ENCODE measurements at regions not wholly inside any gene's neighbourhood (a gene's known extent, or its start where the extent isn't known, plus 50 kb on each side); places are given as distances from the start of the nearest gene placed in this dataset.
A peak's percentile ranks its signal among the peaks of the same experiment; 100 is the strongest.

GRCh38 chr11:116691771-116692177 is 81.0 kb downstream of the BUD13 start:
- no peaks in the 10 kb centered on the region for H3K9me3 ChIP-seq

DNA sequence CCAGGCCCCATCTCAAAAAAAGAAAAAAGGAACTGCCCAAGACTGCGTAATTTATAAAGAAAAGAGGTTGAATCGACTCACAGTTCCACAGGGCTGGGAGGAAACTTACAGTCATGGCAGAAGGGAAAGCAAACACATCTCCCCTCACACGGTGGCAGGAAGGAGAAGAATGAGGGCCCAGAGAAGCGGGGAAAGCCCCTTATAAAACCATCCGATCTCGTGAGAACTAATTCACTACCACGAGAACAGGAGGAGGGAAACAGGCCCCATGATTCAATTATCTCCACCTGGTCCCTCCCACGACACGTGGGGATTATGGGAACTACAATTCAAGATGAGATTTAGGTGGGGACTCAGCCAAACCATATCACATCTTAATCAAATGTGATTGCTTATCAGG is 82.2 kb downstream of the BUD13 start:
- no peaks in the 10 kb centered on the region for H3K4me1 ChIP-seq
- no peak overlapping the region for H3K27ac ChIP-seq
- H3K27me3 ChIP-seq = no peaks in the 10 kb centered on the region
- no peaks in the 10 kb centered on the region for H3K9me3 ChIP-seq
- no peak overlapping the region for H3K4me3 ChIP-seq
- TF ChIP-seq POLR2A (IDR thresholded peaks at IDR 0.05) (no peak), CTCF (IDR thresholded peaks at IDR 0.05) (no peak)
- no peak for DNase-seq
- no peaks in the 10 kb centered on the region for H3K36me3 ChIP-seq

More at GRCh38 chr11:116691771-116692177, 81.0 kb downstream of the BUD13 start:
- peak; percentile 30 to 70 (median 63) for DNase-seq
- peak; percentile 50 to 83 (median 80) for TF ChIP-seq CTCF (IDR thresholded peaks at IDR 0.05)
- no peak for TF ChIP-seq POLR2A (IDR thresholded peaks at IDR 0.05)
- Histone ChIP-seq H3K27me3 (no peaks in the 10 kb centered on the region), H3K36me3 (no peaks in the 10 kb centered on the region), H3K4me3 (no peak overlapping the region), H3K4me1 (no peaks in the 10 kb centered on the region), H3K27ac (no peak overlapping the region)

- TF ChIP-seq CTCF (IDR thresholded peaks at IDR 0.05) (no peak), POLR2A (IDR thresholded peaks at IDR 0.05) (no peak)
- no peaks in the 10 kb centered on the region for H3K27me3 ChIP-seq
- DNase-seq = peak in 1 of 3 donors; percentile 28
Measured at GRCh38 chr11:116689413-116690127, 83.2 kb downstream of the BUD13 start.

DNA sequence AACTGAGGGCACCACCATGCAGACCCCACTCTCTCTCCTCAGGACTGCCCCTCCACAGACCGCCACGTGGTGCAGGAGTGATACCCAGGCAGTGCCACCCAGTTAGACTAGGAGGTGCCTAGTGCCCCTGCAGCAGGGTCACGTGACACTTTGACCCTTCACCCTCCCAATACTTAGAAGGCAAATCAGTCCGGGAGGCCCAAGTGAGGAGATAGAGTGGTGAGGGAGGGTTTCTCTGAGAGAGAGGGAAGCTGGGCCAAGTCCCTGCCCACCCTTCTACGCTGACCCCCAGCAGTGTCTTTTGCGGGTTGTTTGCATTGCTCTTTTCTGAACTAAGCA is 84.6 kb downstream of the BUD13 start:
- Histone ChIP-seq H3K36me3 (no peaks in the 10 kb centered on the region), H3K27ac (no peak overlapping the region), H3K9me3 (no peaks in the 10 kb centered on the region), H3K4me3 (no peak overlapping the region), H3K27me3 (no peaks in the 10 kb centered on the region), H3K4me1 (no peaks in the 10 kb centered on the region)
- no peak for DNase-seq
- TF ChIP-seq POLR2A (IDR thresholded peaks at IDR 0.05) = no peak
- TF ChIP-seq CTCF (IDR thresholded peaks at IDR 0.05) = no peak

More at GRCh38 chr11:116689413-116690127, 83.2 kb downstream of the BUD13 start:
- H3K4me3 ChIP-seq = no peak overlapping the region
- H3K36me3 ChIP-seq = no peaks in the 10 kb centered on the region
- H3K4me1 ChIP-seq = no peaks in the 10 kb centered on the region
- H3K9me3 ChIP-seq = no peaks in the 10 kb centered on the region
- no peak overlapping the region for H3K27ac ChIP-seq

- Histone ChIP-seq H3K27me3 (no peaks in the 10 kb centered on the region), H3K9me3 (no peaks in the 10 kb centered on the region), H3K36me3 (no peaks in the 10 kb centered on the region), H3K27ac (no peak overlapping the region), H3K4me3 (no peak overlapping the region), H3K4me1 (no peaks in the 10 kb centered on the region)
- peak in 1 of 3 donors; percentile 37 for DNase-seq
- TF ChIP-seq CTCF (IDR thresholded peaks at IDR 0.05) (no peak), POLR2A (IDR thresholded peaks at IDR 0.05) (no peak)
Measured at GRCh38 chr11:116687458-116688201, 85.2 kb downstream of the BUD13 start.
